ENCODE measurements at regions not wholly inside any gene's neighbourhood (a gene's known extent, or its start where the extent isn't known, plus 50 kb on each side); places are given as distances from the start of the nearest gene placed in this dataset.
A peak's percentile ranks its signal among the peaks of the same experiment; 100 is the strongest.

DNA sequence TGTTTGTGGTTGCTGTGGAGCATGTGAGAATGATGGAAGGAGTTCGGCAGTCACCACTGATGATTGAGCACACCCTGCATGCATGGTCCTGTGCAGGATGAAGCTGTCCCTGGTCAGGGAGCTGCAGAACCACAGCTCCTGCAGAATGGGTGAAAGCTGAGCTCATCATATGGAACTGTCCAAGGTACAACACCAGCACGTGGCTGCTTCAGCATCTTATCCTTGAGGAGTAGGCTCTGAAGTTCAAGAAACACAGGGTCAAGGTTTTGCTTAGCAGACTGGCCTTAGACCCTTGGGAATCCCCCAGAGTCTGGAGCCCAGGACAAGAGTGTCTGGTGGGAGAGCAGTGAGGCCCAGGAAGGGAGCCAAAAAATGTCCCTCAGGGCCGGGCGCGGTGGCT lies 182.4 kb upstream of the LARGE1 start:
- H3K27me3 ChIP-seq: peaks cover 0 to 31% (median 0%) of the 10 kb centered on the region in 4 donors
- H3K9me3 ChIP-seq: no peaks in the 10 kb centered on the region
- H3K4me1 ChIP-seq: peaks cover 0 to 7% (median 0%) of the 10 kb centered on the region in 4 donors
- intact Hi-C loops (cut with DNase I): no loop called here
- 71% methylated on average over 5 of the region's 5 CpGs for WGBS
- H3K36me3 ChIP-seq: no peaks in the 10 kb centered on the region
- TF ChIP-seq, protein P1, sequence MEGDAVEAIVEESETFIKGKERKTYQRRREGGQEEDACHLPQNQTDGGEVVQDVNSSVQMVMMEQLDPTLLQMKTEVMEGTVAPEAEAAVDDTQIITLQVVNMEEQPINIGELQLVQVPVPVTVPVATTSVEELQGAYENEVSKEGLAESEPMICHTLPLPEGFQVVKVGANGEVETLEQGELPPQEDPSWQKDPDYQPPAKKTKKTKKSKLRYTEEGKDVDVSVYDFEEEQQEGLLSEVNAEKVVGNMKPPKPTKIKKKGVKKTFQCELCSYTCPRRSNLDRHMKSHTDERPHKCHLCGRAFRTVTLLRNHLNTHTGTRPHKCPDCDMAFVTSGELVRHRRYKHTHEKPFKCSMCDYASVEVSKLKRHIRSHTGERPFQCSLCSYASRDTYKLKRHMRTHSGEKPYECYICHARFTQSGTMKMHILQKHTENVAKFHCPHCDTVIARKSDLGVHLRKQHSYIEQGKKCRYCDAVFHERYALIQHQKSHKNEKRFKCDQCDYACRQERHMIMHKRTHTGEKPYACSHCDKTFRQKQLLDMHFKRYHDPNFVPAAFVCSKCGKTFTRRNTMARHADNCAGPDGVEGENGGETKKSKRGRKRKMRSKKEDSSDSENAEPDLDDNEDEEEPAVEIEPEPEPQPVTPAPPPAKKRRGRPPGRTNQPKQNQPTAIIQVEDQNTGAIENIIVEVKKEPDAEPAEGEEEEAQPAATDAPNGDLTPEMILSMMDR (IDR thresholded peaks at IDR 0.05): no peak
- TF ChIP-seq POLR2AphosphoS5 (IDR thresholded peaks at IDR 0.05) (no peak), POLR2A (IDR thresholded peaks at IDR 0.05; ENCODE audit: low read depth) (no peak), EP300 (IDR thresholded peaks at IDR 0.05) (no peak)
- H3K4me3 ChIP-seq: no peak overlapping the region
- no peak overlapping the region for H3K27ac ChIP-seq (replicated peaks in 1 of 4)
- peak; percentile 60 for DNase-seq (ENCODE audit: extremely low spot score)

DNA sequence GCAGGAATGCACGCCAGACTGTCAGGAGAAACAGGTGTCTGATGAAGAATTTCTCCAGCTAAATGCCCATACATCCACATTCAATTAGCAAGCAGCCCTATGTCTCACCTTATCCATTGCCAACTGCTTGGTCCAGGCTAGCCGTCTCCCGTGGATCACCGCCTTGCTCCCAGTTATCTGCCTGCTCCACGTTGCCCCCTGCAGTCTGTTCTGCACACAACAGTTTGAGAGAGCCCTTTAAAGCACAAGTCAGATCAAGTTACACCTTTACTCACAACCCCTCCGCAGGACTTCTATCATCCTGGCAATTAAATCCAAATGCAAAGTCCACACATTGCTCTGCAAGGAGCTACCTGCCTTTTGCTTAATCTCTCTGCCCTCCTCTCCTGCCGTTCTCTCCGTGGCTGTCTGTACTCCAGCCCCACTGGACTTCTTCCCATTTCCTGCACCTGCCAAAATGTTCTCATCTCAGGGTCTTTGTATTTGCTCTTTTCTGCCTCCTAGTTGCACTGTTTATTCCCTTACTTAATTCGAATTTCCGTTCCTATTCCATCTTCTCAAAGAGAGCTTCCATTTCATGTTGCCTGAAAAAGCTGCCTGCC lies 185.3 kb upstream of the LARGE1 start:
- TF ChIP-seq, protein P1 (IDR thresholded peaks at IDR 0.05): peak; percentile 68 to 80 (median 68)
- no peak for TF ChIP-seq POLR2A (IDR thresholded peaks at IDR 0.05; ENCODE audit: low read depth)
- Histone ChIP-seq H3K4me3 (no peak overlapping the region), H3K27ac (replicated peaks in 1 of 4) (no peak overlapping the region), H3K4me1 (peaks cover 0 to 7% (median 0%) of the 10 kb centered on the region in 4 donors), H3K36me3 (no peaks in the 10 kb centered on the region), H3K9me3 (no peaks in the 10 kb centered on the region), H3K27me3 (peaks cover 0 to 30% (median 0%) of the 10 kb centered on the region in 4 donors)
- WGBS: 11% methylated on average over 10 of the region's 10 CpGs
- intact Hi-C loops (cut with DNase I): loop anchor here (2.0 to 5.0 kb wide), 3 partner anchors 181 to 803 kb away; no protein-coding TSS in a partner anchor
- peak; percentile 89 for DNase-seq (ENCODE audit: extremely low spot score)

DNA sequence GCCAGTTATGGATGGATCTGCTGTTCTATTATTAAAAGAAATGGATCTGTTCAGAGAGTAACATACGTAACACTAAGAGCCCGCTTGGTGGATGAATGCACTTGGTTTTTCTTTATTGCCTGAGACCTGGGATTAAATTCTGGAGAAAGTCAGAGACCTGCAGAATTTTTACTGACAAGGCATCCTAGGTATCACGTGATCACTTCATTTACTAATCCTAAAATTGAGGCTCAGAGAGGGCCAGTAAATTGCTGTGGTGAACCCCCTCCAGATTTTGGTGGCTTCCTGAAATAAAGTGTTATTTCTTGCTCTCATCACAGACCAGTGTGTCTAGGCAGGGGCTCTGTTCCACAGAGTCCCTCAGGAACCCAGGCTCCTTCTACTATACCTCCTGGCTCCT lies 187.9 kb upstream of the LARGE1 start:
- no peak for DNase-seq (ENCODE audit: extremely low spot score)
- 84% methylated on average over 3 of the region's 3 CpGs for WGBS
- TF ChIP-seq POLR2A (IDR thresholded peaks at IDR 0.05; ENCODE audit: low read depth): no peak
- TF ChIP-seq POLR2AphosphoS5 (IDR thresholded peaks at IDR 0.05): no peak
- no peak for TF ChIP-seq EP300 (IDR thresholded peaks at IDR 0.05)
- TF ChIP-seq, protein P1 (IDR thresholded peaks at IDR 0.05): no peak
- Histone ChIP-seq H3K27ac (replicated peaks in 1 of 4) (no peak overlapping the region), H3K9me3 (no peaks in the 10 kb centered on the region), H3K36me3 (no peaks in the 10 kb centered on the region), H3K4me1 (peaks cover 0 to 7% (median 0%) of the 10 kb centered on the region in 4 donors), H3K4me3 (no peak overlapping the region), H3K27me3 (peaks cover 0 to 25% (median 0%) of the 10 kb centered on the region in 4 donors)
- intact Hi-C loops (cut with DNase I): loop anchor here (5.0 kb wide), 2 partner anchors 591 to 806 kb away; no protein-coding TSS in a partner anchor

DNA sequence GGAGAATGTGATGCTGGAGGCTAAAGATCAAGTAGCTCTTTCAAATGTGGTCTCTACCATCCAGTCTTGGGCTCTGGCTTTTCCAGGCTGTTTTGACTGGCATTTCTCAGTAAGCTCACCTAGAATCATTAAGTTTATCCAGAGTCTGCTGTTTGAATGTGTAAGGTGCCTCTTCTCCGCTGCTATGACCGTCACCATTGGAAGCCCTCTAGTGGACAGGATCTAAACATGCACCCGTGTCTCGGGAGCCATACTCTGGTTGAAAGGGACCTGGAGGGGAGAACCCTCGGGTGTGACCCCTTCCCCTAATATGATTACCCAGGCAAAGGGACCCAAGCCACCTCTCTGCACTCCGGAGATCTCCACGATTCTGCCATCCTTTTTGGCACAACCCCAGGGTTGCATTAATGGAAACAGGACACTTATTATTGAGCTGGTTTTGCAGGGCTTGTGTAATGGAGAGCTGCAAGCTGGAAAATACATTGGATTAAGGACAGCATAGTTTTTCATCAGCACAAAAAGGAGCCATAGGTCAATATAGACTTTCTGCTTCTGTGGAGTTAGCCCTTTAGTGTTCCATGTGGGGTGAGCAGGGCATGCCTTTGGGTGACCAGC lies 191.0 kb upstream of the LARGE1 start:
- Histone ChIP-seq H3K27ac (replicated peaks in 1 of 4) (no peak overlapping the region), H3K27me3 (peaks cover 0 to 10% (median 0%) of the 10 kb centered on the region in 4 donors), H3K4me3 (no peak overlapping the region), H3K9me3 (no peaks in the 10 kb centered on the region), H3K4me1 (no peaks in the 10 kb centered on the region), H3K36me3 (no peaks in the 10 kb centered on the region)
- TF ChIP-seq POLR2AphosphoS5 (IDR thresholded peaks at IDR 0.05): no peak
- TF ChIP-seq, protein P1 (IDR thresholded peaks at IDR 0.05): peak; percentile 46 to 79 (median 56)
- no peak for TF ChIP-seq POLR2A (IDR thresholded peaks at IDR 0.05; ENCODE audit: low read depth)
- no peak for TF ChIP-seq EP300 (IDR thresholded peaks at IDR 0.05)
- 8% methylated on average over 7 of the region's 7 CpGs for WGBS
- peak; percentile 89 for DNase-seq (ENCODE audit: extremely low spot score)
- intact Hi-C loops (cut with DNase I): no loop called here
